HG03196 (cell line): ENCODE measurements at regions not wholly inside any gene's neighbourhood (a gene's known extent, or its start where the extent isn't known, plus 50 kb on each side); places are given as distances from the start of the nearest gene placed in this dataset.

ENCODE experiments used
- ATAC-seq: cut with Tn5 transposase; IDR thresholded peaks from one replicate; pipeline ENCODE4 v1.9.1; 2021; ENCODE audit not compliant: unreplicated experiment

DNA sequence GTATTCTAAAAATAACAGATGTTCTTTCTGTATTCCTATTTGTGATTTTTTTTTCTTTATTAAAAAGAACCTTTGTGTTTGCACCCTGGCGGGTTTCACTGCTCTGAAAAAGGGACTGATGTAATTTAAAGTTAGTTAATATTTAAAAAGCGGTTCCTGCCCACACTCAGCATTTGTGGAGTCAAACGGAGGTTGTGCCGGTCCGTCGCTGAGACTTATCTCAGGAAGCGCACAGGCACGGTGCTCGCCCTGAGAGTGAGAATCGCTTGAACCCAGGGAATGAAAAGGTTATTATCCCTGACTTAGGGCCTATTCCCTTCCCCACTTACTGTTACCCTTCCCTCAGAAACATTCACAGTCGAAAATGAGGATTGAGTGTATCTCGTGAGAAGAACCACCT, 366.7 kb downstream of the THBS2 start:
- ATAC-seq = no peak

DNA sequence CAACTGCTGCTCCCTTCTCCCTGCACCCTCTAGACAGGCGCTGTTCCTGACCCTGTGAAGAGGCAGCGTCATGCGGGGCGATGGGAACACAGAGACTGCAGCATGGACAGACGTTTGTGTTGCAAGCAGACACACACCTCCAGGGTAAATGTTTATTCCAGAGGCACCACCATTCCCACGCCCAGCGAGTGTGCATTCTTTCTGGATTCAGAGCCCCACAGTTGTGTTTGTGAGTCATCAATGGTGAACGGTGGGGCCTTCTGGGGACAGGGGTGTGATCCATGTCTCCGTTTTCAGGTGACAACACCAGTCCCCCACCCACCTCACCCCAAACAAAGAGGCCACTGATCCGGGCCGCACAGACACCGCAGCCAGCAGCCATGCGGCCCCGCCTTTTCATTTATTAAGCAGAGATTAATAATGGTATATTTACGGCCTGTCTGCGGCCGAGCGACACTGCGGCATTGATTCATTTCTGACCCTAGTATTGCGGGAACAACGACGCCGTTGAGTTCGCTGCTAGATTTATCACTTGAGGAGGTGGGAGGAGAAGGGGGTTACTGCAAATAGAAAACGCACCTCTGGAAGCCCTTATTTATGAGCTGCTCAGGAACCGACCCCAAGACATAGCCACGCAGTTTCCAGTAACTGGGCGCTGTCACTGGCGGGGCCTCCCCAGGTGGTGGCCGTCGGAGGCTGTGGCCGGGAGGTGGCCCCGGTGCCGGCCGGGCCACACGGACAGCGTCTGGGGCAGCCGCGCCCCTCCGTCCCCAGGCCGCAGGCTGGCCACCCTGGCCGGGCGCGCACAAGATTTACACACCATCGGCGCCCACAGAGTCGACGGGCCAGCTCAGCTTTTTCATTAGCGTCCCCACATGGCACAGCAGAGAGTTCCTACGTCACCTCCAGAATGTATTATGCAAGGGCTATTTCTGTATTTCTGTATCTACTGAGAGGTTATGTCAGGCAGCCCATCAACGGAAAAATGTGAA, 367.6 kb downstream of the THBS2 start:
- no peak for ATAC-seq

DNA sequence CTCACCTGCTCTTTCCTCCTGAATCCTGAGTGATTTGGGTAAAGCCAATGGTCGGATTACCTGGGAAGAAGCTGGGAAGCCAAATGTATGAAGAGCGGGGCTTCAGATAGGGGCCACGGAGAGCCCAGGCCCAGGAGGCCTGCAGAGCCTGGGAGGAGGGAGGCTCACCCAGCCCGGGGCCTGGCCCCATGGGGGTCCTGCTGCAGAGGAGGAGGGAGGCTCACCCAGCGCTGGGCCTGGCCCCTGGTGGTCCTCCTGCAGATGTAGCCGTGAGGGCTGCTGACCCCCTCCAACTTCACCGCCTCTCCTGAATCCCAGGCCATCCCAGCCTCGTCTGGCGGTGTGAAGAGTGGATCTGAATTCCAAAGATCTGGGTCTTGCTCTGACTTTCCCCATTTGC, 368.4 kb downstream of the THBS2 start:
- ATAC-seq = no peak

DNA sequence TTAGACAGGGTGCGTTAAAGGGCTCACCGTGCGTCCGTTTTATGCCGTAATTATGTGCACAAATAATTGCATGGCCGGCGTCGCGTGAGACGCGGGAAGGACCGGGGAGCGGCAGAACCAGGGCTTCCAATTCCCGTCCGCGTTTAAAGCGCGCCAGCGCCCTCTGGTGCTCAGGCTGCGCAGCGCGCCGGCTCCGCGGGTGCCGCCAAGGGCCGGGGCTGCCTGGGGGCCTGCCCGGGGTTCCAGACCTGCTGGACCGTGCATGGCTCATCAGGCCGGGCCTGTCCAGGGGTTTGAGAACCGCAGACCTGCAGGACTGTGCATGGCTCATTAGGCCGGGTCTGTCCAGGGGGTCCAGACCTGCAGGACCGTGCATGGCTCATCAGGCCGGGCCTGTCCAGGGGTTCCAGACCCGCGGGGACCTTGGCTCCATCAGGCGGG, 369.0 kb downstream of the THBS2 start:
- peak; percentile 78 for ATAC-seq

DNA sequence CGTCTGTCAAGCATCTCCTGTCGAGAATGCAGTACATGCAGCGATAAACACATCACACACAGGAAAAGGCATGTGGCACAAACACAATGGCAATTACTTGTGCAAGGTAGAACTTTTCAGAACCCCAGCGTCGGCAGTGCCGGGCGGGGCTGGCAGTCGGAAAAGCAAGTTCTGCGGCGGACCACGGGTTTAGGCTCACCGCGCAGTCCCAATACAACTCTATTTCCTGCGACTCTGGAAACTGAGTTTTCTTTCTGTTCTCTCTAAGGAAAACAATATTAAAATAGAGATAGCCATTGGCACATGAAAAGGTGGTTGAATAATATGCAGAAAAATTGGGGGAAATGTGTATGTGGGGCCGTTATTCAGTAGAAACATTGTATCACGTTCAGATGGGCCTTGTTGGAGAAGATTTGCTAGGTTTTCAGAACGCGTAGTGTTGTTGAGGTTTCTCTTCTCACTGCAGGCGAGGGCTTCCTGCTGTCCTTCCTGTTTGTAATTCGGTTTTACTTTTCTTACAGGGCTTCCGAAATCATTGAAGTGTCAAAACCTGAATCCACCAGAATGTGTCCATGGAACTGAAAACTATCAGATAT, 369.5 kb downstream of the THBS2 start:
- ATAC-seq = no peak

DNA sequence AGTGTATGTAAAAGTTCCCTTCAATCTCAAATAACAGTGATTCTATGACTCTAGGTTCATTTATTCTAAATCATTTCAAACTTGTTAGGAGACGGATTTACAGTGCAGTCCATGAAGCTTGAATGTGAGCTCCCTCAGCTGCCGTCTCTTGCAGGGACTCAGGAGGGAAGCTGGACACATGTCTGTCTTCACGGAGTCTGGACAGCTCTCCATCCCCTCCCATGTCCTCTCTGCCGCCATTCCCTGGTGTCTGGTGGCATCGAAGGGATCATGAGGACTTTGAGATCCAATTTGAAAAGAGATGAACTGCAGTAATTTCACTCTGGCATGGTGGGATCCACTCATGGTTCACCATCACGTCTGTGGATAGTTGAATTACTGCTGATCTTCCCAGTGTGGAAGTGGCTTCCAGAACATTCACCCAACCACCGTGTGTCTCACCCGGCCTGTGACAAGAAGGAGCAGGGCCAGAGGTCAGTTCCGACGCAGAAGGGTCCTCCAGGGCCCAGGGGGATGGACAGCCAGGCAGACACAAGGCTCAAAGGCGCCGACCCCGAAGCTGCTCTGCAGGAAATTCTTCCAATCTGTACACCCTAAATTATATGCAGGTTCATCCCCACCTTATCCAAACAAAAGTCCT, 370.1 kb downstream of the THBS2 start:
- no peak for ATAC-seq

DNA sequence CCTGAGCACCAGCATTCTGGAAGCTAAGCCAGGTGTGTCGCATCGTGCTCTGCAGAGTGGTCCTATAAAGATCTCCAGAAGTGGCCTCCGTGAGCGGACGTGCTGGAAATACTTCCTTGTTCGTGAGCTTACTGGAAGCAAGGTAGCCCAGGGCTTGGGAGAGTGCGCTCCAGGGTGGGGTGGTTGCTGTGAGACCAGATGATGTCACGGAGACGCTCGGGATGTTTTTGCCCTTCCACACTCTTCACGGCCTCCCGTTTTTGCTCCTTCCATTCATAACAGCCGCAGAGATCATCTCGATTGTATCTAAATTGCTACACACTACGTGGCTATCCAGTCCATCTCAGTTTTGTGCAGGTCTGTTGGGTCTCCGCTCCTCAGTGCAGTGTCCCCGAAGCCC, 373.4 kb downstream of the THBS2 start:
- ATAC-seq = no peak

DNA sequence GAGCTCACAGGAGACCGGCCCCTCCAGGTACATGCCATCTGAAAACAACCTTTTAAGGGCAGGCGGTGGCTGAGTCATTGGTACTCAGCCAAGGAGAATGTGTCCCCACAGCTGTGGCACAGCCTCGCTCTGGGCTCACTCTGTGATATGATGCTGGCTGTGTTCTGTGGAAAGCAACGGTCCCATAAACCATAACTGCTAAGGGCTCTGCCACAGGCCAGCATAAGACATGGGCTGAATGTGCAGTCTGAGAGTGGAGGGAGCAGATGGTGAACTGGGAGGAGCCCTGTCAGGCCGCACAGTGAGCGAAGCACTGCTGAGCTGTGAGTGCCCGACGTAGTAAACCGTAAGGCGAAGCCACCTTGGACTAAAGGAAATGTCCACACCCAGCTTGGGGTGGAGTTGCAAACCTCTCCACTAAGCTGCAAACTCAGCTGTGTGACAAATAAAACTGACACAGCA, 375.8 kb downstream of the THBS2 start:
- no peak for ATAC-seq

DNA sequence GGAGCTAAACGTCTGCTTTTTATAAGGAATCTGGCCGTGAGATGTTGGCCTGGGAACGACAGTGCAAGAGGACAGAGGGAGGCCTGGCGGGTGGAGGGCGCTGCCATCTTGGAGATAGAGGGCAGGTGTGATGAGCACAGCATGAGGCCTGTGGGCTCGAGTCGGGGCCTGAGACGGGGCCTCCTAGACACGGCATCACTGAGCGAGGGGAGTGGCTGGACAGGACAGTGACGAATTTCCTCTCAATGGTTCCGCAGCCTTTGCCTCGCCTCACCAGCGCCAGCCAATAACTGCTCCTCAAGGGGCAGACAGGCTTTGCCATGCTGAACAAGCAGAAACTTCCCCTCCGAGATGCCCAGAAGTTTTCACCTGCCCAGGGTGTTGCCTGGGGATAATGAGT, 376.7 kb downstream of the THBS2 start:
- no peak for ATAC-seq

DNA sequence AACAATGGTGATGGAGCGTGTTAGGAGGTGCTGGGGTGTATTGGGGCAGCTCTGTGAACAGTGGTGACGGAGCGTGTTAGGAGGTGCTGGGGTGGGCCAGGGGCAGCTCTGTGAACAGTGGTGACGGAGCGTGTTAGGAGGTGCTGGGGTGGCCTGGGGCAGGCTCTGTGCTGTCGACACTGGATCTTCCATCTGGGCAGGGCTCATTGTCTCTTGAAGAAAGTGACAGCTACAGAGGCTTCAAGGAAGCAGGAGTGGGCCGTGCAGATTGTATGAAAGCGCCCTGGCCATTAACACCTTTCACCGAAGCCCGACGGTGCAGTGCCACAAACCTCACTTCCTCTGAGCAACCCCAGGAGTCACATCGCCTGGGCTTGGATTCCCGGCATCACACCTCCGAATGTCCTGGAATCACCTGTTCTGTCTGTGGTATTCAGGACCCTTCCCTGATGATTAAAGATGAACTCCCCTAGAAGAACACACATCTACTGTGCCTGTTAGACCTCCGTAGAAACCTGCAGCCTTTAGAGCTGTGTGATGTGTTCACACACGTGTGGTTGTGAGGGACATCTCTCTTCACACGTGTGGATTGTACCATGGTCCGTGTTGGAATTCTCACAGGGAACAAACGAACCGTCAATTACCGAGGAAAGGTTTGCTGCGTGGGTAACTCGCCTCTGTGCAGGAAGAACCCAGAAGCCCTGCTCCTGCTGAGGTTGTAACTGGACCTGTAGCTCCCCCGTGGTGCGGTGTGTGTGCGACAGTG, 377.7 kb downstream of the THBS2 start:
- no peak for ATAC-seq

DNA sequence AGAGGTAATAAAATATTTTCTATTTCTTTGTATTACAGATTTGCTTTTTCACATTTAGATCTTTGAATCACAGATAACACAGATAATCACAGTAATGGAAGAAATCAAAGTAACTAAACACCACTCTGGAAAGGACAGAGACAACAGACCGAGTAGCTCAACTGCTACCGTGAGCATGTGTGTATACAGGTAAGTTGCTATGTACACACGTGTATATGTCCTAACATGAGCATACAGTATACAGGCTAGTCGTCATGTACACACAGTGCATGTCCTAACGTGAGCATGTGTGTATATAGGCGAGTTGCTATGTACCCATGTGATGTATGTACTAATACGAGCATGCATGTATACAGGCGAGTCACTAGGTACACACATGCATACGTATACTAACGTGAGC, 379.0 kb downstream of the THBS2 start:
- no peak for ATAC-seq

DNA sequence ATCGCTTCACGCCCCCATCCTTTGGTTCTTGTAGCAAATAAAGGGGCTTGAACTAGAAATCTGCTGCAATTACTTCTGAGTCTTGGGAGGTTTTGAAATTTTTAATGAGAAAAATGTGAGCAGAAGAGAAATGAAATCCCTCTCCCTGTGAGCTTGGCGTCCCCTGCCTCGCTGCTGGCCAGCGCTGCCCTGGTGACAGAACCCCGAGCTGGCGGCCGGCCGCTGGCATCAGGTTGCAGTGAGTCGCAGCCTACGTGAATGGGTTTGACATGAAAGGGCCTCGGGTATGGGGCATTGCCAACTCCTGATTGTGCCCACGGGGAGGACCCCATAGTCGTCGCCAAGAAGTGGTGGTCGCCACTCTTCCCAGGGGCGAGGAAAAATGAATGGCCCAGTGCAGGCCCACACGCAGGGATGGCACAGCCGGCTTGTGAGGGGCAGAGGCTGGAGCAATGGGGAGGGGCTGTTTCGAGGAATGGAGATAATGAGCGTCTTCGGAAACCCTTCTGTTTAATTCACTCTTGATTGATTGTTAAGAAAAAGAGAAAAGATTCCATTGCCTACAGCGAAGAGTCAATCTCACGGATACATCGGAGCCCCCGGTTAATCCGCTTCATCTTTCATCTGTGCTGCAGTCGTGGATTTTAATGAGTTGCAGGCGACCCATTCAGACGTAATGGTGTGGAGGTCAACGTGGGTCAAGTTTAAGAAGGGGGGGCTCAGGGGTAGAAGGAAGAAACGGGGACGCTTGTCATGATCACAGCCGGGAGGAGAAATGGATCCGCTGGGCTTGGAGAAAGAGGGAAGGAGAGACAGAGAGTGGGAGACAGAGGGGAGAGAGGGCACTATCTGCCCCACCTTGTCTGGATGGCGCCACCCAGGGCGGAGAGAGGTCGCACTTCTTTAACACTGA, 380.1 kb downstream of the THBS2 start:
- ATAC-seq = no peak

DNA sequence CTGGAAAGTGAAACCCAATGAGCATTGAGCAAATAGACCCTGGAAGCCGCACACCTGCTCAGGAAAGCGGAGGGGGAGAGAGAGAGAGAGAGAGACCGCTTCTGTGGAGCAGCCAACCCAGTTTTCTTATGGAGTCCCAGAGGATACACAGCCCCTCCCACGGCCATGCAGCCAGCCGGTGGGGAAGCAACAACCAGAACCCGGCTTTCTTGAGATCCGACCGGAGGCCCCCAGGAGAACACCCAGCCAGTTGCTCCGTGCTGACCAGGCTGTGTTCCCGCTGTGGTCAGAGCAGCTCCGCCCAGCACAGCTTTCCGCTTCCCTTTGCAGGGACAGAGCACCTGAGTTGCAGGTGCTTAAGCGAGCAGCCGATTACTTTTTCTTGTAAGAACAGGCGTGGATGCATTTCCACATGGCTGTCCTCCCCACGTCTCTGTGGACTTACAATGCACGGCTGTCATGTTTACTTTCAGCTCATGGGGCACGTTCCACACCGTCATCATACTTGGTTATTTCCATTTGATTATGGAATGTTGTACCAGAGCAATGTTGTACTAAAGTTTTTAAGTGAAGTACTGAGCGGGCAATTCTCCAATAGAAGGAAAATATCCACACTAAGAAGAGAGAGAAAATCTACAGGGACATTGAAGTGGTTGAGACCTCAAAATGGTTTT, 381.9 kb downstream of the THBS2 start:
- ATAC-seq = no peak

DNA sequence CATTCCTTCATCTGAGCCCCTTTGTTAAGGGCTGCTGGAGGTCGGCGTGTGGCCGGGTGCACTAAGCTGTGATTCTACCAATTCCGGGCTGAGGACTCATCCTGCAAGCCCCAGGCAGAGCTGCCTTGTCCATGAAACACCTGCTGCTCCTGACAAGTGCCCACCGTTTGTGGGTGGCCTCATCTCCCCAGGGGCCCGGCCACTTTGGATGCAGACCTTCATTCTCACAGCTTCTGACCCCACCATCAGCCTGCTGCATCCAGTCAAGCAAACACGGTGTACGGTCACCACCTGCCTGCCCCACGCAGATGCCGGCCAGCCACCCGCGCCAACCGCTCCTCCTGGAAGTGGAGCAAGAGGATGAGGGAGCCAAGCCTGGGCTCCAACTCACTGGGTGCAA, 382.7 kb downstream of the THBS2 start:
- ATAC-seq = no peak

DNA sequence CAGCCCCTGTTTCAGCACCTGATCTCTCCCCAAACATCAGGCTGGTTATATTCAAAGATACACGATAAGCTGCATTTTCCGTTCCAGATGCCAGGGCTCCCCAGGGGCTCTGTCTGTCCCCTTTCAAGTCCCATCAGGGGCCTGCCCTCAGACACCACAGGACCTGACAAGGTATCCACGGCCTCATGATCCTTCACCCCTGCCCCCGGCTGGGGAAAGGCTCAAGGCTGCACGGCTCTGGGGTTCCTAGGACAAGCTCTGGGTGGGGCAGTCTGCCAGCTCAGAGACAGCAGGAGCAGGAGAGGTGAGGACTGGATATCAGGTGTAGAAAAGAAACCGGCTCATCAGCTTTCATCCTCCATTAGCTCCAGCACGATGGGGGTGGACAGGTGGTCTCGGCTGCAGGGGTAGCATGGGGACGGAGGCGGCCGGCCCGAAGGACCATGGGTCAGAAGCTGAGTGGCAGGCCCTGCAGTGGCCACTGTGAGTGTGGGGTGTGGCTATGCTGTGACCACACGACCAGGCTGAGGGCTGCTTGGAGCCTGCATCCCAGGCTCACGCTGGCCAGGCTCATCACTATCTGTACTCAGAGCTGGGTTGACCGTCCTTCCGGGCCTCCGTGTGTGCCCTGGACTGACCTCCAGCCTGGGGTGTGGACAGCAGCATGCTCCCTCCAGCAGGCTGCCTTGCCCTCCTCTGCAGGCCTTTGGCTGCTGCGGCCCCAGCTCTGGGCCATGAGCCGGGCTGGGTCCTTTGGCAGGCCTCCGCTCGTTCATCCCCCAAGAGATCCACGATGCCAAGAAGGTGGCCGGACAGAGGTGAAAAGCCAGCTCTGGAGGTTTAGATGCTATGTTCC, 386.2 kb downstream of the THBS2 start:
- no peak for ATAC-seq

DNA sequence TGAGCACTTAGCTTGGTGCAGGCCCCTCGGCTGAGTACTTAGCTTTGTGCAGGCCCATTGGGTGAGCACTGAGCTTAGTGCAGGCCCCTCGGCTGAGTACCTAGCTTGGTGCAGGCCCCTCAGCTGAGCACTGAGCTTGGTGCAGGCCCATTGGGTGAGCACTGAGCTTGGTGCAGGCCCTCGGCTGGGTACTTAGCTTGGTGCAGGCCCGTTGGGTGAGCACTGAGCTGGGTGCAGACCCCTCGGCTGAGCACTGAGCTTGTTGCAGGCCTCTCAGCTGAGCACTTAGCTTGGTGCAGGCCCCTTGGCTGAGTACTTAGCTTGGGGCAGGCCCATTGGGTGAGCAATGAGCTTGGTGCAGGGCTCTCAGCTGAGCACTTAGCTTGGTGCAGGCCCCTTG, 387.1 kb downstream of the THBS2 start:
- no peak for ATAC-seq

DNA sequence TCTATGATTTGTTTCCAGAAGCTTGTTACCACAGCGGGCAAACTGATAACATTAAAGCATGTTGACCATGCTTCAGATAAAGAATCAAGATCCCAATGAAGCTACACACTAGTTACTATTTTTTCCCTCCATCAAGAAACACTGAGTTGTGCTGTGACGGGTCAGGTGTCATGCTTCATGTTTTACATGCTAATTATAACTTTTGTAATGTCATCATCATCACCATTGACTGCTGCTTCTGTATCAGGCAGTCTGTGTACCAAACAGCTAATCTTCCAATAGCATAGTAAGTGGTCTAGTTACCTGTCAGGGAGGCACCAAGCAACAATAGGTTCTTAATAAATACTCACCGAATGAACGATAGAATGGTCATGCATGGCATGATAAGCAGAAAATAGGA, 388.1 kb downstream of the THBS2 start:
- ATAC-seq = no peak
